ENCODE measurements at regions not wholly inside any gene's neighbourhood (a gene's known extent, or its start where the extent isn't known, plus 50 kb on each side); places are given as distances from the start of the nearest gene placed in this dataset.

DNA sequence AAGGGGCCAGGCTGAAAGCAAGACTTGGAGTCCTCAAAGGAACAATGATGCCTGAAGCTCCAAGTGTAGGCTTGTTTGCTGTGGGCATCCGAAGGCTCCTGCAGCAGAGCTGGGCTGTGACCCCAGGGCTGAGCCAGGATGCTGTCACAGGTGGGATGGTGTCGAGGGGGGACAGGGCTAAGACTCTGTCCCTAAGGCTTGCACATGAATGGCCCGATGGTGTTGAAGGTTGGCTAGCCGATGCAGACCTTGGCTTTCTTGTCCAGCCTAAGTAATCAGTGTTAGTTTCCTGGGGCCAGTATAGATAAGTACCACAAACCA is 251.0 kb downstream of the NDUFA10 start:
- TF ChIP-seq, protein P1, sequence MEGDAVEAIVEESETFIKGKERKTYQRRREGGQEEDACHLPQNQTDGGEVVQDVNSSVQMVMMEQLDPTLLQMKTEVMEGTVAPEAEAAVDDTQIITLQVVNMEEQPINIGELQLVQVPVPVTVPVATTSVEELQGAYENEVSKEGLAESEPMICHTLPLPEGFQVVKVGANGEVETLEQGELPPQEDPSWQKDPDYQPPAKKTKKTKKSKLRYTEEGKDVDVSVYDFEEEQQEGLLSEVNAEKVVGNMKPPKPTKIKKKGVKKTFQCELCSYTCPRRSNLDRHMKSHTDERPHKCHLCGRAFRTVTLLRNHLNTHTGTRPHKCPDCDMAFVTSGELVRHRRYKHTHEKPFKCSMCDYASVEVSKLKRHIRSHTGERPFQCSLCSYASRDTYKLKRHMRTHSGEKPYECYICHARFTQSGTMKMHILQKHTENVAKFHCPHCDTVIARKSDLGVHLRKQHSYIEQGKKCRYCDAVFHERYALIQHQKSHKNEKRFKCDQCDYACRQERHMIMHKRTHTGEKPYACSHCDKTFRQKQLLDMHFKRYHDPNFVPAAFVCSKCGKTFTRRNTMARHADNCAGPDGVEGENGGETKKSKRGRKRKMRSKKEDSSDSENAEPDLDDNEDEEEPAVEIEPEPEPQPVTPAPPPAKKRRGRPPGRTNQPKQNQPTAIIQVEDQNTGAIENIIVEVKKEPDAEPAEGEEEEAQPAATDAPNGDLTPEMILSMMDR (IDR thresholded peaks at IDR 0.05; ENCODE audit: poor library complexity, severe bottlenecking), result no peak
- Histone ChIP-seq H3K27ac (ENCODE audit: poor library complexity, severe bottlenecking) (no peak overlapping the region), H3K4me1 (ENCODE audit: insufficient read depth, poor library complexity, severe bottlenecking) (no peaks in the 10 kb centered on the region), H3K4me3 (ENCODE audit: severe bottlenecking) (no peak overlapping the region), H3K9me3 (ENCODE audit: severe bottlenecking) (peaks cover 6% of the 10 kb centered on the region), H3K36me3 (ENCODE audit: low read depth) (no peaks in the 10 kb centered on the region), H3K27me3 (ENCODE audit: insufficient read depth, poor library complexity, severe bottlenecking) (peaks cover 41% of the 10 kb centered on the region)
- DNase-seq (ENCODE audit: low spot score) (no peak), ATAC-seq (ENCODE audit: low read depth) (no peak)

DNA sequence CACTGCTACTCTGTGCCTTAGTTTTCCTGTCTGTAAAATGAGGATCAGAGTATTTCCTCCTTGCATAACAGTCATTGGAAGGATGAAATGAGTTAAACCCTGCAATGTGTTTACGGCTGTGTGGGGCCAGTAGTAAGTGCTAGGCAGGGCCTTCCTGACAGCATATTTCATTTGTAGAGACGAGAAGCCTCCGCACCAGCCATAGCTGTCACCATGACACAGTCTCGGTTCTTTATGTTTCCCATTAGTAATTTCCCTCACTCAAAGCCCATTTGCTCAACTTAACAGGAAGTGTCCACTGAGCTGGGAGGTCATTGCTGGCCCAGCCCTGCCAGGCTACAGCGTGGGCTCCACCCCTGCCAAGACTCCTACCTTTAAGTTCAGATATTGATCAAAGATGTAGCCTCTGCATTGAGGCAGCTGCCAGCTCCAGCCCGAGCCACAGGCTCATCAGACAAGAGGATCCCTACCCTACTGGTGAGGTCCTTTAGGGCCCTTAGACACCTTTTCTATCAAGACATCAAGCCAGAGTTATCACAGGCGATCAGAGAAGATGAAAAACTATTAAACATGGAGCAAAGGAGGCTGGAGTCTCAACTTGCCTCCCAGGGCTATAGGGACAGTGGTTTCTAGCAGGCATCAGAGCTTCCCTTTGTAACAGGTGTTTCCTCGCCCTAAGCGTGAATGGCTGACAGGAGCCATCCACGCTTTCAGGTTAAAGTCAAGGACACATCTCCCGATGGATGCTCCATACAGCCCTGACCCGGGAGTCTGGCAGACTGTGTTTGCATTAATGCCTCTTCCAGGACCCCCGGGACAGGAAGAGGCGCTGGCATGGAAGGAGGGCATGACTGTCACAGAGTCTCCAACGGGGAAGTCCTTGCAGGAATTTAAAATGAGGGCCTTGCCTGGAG is 251.7 kb downstream of the NDUFA10 start:
- Histone ChIP-seq H3K4me3 (ENCODE audit: severe bottlenecking) (no peak overlapping the region), H3K4me1 (ENCODE audit: insufficient read depth, poor library complexity, severe bottlenecking) (no peaks in the 10 kb centered on the region), H3K27ac (ENCODE audit: poor library complexity, severe bottlenecking) (no peak overlapping the region), H3K9me3 (ENCODE audit: severe bottlenecking) (peaks cover 6% of the 10 kb centered on the region), H3K36me3 (ENCODE audit: low read depth) (no peaks in the 10 kb centered on the region), H3K27me3 (ENCODE audit: insufficient read depth, poor library complexity, severe bottlenecking) (peaks cover 40% of the 10 kb centered on the region)
- DNase-seq (ENCODE audit: low spot score) (no peak), ATAC-seq (ENCODE audit: low read depth) (no peak)
- TF ChIP-seq, protein P1 (IDR thresholded peaks at IDR 0.05; ENCODE audit: poor library complexity, severe bottlenecking), result no peak

DNA sequence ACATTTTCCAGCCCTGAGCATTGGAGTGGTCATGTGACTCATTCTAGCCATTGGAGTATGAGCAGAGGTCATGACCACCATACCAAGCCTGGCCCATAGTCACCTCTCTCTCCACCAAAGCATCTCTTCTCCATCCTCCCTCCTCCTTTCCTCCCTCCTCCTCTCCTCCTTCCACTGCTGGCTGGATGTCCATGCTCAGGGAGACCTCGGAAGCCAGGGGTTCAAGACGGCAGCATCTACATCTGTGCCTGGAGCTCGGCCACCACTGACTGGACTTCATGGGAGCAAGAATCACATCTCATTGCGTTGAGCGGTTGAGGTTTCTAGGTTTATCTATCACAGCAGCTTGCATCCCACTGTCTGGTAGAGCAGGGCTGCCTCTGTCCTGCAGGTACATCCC is 252.4 kb downstream of the NDUFA10 start:
- H3K27me3 ChIP-seq (ENCODE audit: insufficient read depth, poor library complexity, severe bottlenecking), result peaks cover 33% of the 10 kb centered on the region
- H3K4me1 ChIP-seq (ENCODE audit: insufficient read depth, poor library complexity, severe bottlenecking), result no peaks in the 10 kb centered on the region
- DNase-seq (ENCODE audit: low spot score) (no peak), ATAC-seq (ENCODE audit: low read depth) (no peak)
- TF ChIP-seq, protein P1 (IDR thresholded peaks at IDR 0.05; ENCODE audit: poor library complexity, severe bottlenecking), result no peak
- no peak overlapping the region for H3K4me3 ChIP-seq (ENCODE audit: severe bottlenecking)
- no peak overlapping the region for H3K27ac ChIP-seq (ENCODE audit: poor library complexity, severe bottlenecking)
- peaks cover 6% of the 10 kb centered on the region for H3K9me3 ChIP-seq (ENCODE audit: severe bottlenecking)
- H3K36me3 ChIP-seq (ENCODE audit: low read depth), result no peaks in the 10 kb centered on the region

DNA sequence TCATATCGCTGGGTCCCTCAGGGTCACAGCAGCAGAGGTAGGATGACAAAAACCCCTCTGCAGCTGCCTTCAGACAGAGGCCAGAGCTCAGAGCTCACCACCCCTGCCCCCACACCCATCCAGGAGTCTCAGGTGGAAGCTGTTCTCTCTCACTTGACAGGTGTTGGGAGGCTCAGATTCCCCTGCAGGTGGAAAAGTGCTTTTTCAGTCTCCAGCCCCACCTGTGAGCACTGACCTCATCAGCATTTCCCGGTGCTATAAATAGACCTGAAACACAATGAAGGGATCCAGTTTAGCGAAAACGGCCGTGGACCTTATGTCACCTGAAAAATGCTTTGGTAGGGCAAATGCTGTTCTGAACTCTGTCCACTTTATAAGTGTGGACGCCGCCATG is 254.9 kb downstream of the NDUFA10 start:
- no peak for DNase-seq (ENCODE audit: low spot score)
- Histone ChIP-seq H3K4me3 (ENCODE audit: severe bottlenecking) (no peak overlapping the region), H3K27me3 (ENCODE audit: insufficient read depth, poor library complexity, severe bottlenecking) (peaks cover 14% of the 10 kb centered on the region), H3K27ac (ENCODE audit: poor library complexity, severe bottlenecking) (no peak overlapping the region), H3K9me3 (ENCODE audit: severe bottlenecking) (peaks cover 6% of the 10 kb centered on the region), H3K36me3 (ENCODE audit: low read depth) (no peaks in the 10 kb centered on the region), H3K4me1 (ENCODE audit: insufficient read depth, poor library complexity, severe bottlenecking) (no peaks in the 10 kb centered on the region)
- ATAC-seq (ENCODE audit: low read depth), result no peak
- TF ChIP-seq, protein P1 (IDR thresholded peaks at IDR 0.05; ENCODE audit: poor library complexity, severe bottlenecking), result no peak
